OCI-LY3 (cell line): ENCODE measurements at regions not wholly inside any gene's neighbourhood (a gene's known extent, or its start where the extent isn't known, plus 50 kb on each side); places are given as distances from the start of the nearest gene placed in this dataset.

ENCODE experiments used
- CTCF ChIP-seq: fragments of 200-600, 300-600 bp; sonication (generic); IDR thresholded peaks from 2 replicates; pipeline ENCODE4 v1.5.1; 2014; ENCODE audit warnings: antibody characterized with exemption, low read length, low read depth
- EZH2phosphoT487 ChIP-seq: fragments of 200-600 bp; shearing (Covaris generic); IDR thresholded peaks from 2 replicates; pipeline ENCODE4 v1.6.1; 2018; ENCODE audit warnings: antibody characterized with exemption, mixed run types, low read depth

DNA sequence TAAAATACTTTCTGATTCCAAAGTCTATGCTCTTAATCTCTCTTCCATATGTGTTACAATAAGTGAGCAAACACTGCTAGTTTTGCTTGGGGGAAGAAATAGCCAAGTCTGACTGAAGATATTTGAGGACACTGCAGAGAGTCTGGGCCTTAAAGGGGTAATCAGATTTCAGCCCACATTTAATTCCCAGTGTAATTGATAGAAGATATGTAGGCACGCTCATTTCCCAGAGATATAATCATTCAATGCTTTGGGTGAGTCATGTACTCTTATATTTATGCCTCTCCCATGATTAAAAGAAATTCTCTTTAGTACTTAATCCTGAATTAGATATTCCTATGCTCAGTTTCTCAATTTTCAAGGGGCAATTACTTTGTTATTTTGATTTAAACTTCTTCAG, 178.1 kb upstream of the POM121L12 start:
- TF ChIP-seq CTCF (no peak), EZH2phosphoT487 (no peak)
